ENCODE measurements at regions not wholly inside any gene's neighbourhood (a gene's known extent, or its start where the extent isn't known, plus 50 kb on each side); places are given as distances from the start of the nearest gene placed in this dataset.

DNA sequence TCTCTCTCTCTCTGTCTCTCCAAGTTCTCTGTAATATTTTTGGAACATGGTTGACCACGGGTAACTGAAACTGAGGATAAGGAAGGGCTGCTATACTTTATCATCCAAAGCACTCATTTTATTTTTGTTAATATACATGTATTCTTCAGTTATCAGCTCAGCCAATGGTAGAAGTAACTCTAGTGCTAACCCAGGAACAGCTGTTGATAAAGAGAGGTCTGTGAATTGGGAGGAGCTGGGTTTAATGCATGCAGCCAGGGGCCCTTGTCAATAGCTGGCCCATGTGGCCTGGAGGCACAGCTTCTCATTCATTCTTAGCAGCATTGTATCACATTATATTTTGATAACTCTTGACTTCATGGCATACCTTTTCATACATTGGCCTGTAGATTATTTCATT lies 401.6 kb downstream of the EPHA4 start:
- TF ChIP-seq, protein P1, sequence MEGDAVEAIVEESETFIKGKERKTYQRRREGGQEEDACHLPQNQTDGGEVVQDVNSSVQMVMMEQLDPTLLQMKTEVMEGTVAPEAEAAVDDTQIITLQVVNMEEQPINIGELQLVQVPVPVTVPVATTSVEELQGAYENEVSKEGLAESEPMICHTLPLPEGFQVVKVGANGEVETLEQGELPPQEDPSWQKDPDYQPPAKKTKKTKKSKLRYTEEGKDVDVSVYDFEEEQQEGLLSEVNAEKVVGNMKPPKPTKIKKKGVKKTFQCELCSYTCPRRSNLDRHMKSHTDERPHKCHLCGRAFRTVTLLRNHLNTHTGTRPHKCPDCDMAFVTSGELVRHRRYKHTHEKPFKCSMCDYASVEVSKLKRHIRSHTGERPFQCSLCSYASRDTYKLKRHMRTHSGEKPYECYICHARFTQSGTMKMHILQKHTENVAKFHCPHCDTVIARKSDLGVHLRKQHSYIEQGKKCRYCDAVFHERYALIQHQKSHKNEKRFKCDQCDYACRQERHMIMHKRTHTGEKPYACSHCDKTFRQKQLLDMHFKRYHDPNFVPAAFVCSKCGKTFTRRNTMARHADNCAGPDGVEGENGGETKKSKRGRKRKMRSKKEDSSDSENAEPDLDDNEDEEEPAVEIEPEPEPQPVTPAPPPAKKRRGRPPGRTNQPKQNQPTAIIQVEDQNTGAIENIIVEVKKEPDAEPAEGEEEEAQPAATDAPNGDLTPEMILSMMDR (IDR thresholded peaks at IDR 0.05) = no peak
- TF ChIP-seq POLR2AphosphoS5 (IDR thresholded peaks at IDR 0.05) = no peak
- TF ChIP-seq POLR2A (IDR thresholded peaks at IDR 0.05) = no peak
